ENCODE measurements at regions not wholly inside any gene's neighbourhood (a gene's known extent, or its start where the extent isn't known, plus 50 kb on each side); places are given as distances from the start of the nearest gene placed in this dataset.

DNA sequence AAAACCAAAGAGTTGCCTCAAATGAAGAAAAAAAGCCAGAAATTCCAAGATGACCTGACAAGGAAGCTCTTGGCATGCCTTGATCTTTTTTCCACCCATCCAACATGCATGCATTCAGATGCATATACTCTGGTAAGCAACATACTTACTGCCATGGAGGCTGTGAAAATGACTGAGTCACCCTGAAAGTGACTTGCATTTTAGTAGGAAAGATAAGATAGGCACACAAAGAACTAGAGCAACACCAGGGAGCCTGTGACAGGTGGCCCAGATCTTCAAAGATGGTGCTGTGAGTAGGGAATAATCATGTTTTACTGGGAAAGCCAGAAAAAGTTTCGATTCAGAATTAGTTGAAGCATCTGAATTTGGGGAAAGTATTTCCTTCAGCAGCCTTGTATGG lies 185.1 kb upstream of the SLCO3A1 start:
- TF ChIP-seq, protein P1, sequence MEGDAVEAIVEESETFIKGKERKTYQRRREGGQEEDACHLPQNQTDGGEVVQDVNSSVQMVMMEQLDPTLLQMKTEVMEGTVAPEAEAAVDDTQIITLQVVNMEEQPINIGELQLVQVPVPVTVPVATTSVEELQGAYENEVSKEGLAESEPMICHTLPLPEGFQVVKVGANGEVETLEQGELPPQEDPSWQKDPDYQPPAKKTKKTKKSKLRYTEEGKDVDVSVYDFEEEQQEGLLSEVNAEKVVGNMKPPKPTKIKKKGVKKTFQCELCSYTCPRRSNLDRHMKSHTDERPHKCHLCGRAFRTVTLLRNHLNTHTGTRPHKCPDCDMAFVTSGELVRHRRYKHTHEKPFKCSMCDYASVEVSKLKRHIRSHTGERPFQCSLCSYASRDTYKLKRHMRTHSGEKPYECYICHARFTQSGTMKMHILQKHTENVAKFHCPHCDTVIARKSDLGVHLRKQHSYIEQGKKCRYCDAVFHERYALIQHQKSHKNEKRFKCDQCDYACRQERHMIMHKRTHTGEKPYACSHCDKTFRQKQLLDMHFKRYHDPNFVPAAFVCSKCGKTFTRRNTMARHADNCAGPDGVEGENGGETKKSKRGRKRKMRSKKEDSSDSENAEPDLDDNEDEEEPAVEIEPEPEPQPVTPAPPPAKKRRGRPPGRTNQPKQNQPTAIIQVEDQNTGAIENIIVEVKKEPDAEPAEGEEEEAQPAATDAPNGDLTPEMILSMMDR (conservative IDR thresholded peaks at IDR 0.05; ENCODE audit: low read length), result no peak
- no peak for TF ChIP-seq EZH2phosphoT487 (IDR thresholded peaks at IDR 0.05; ENCODE audit: borderline replicate concordance, low read depth, low read length)
